Panc1 (cell line): ENCODE measurements at regions not wholly inside any gene's neighbourhood (a gene's known extent, or its start where the extent isn't known, plus 50 kb on each side); places are given as distances from the start of the nearest gene placed in this dataset.

Source experiments
- ATAC-seq: fragments of 200-7000 bp; cut with Tn5 transposase; 2 replicates; pipeline ENCODE4 v1.9.1; 2020; ENCODE audit warnings: mild to moderate bottlenecking, moderate library complexity
- BruUV-seq: library from RNA; stranded (reverse); fragments of 400-500 nt; replicated peaks from 2 replicates; lab custom pipeline; 2021; lab: Mats Ljungman, UMichigan
- CTCF ChIA-PET: fragments of 300-600 bp; sonication (Branson Sonifier 250); formaldehyde crosslinking; loops from one replicate; lab custom pipeline; 2022; ENCODE audit warnings: antibody characterized with exemption; lab: Charles Lee
- POLR2A ChIA-PET: fragments of 300-600 bp; sonication (Branson Sonifier 250); formaldehyde crosslinking; loops from one replicate; lab custom pipeline; 2022; ENCODE audit warnings: antibody characterized with exemption; lab: Charles Lee
- DNase-seq: peaks from one replicate; pipeline ENCODE4 v3.0.0-alpha.2; 2010; ENCODE audit warnings: low read depth, low spot score
- H3K27ac ChIP-seq: 2 replicates; pipeline ENCODE4 v1.5.1; 2011; ENCODE audit warnings: mild to moderate bottlenecking, low read length, inconsistent platforms
- H3K27me3 ChIP-seq: fragments of 200-500 bp; sonication (Bioruptor generic); 2 replicates; pipeline ENCODE4 v1.6.0; 2014; ENCODE audit warnings: low read length, inconsistent platforms; ENCODE audit not compliant: control insufficient read depth, insufficient read depth
- H3K36me3 ChIP-seq: fragments of 200-500 bp; sonication (Bioruptor generic); 2 replicates; pipeline ENCODE4 v1.5.1; 2014; ENCODE audit warnings: inconsistent platforms, mild to moderate bottlenecking, low read length, moderate library complexity; ENCODE audit not compliant: control insufficient read depth, insufficient read depth
- H3K4me1 ChIP-seq: 2 replicates; pipeline ENCODE4 v1.5.1; 2011; ENCODE audit warnings: inconsistent platforms, mild to moderate bottlenecking, low read length, moderate library complexity; ENCODE audit not compliant: control insufficient read depth, insufficient read depth
- H3K4me3 ChIP-seq, 2 experiments: 2 replicates each; pipeline ENCODE4 v1.5.1; 2011 to 2012; ENCODE audit warnings: low read depth in 2 of 2, low read length in 2 of 2, mild to moderate bottlenecking in 2 of 2, inconsistent platforms in 1 of 2, moderate library complexity in 1 of 2
- H3K9me3 ChIP-seq: fragments of 200-500 bp; sonication (Bioruptor generic); 2 replicates; pipeline ENCODE4 v1.5.1; 2014; ENCODE audit warnings: low read depth, mild to moderate bottlenecking, inconsistent platforms, low read length, moderate library complexity; ENCODE audit not compliant: control insufficient read depth, insufficient read depth
- CTCF ChIP-seq: fragments of 450-650 bp; IDR thresholded peaks from 2 replicates; pipeline ENCODE4 v1.5.1; 2017; ENCODE audit warnings: mild to moderate bottlenecking
- POLR2AphosphoS5 ChIP-seq: IDR thresholded peaks from 2 replicates; pipeline ENCODE4 v1.6.1; 2012; ENCODE audit warnings: mild to moderate bottlenecking, low read depth, low read length, moderate library complexity
- REST ChIP-seq, 2 experiments: IDR thresholded peaks; 2 replicates each; pipeline ENCODE4 v1.6.1; 2011 to 2012; ENCODE audit warnings: low read depth in 2 of 2, control low read depth in 1 of 2, low read length in 1 of 2, mild to moderate bottlenecking in 1 of 2, moderate library complexity in 1 of 2; ENCODE audit not compliant: insufficient read depth in 1 of 2
- SIN3A ChIP-seq: IDR thresholded peaks from 2 replicates; pipeline ENCODE4 v1.6.1; 2012; ENCODE audit warnings: low read depth, mild to moderate bottlenecking, low read length, moderate library complexity, borderline replicate concordance; ENCODE audit not compliant: insufficient read depth
- TCF7L2 ChIP-seq: IDR thresholded peaks from 2 replicates; pipeline ENCODE4 v1.6.1; 2011; ENCODE audit warnings: mild to moderate bottlenecking, low read depth, low read length, inconsistent platforms
- in situ Hi-C: cut with HindIII; loops from 2 replicates; pipeline ENCODE4 v1.10.0; 2016; ENCODE audit warnings: low sequenced_read_pairs, low pct_unique_long_range_greater_than_20kb
- intact Hi-C: fragments of 100-400 bp; cut with micrococcal nuclease; formaldehyde crosslinking; loops from one replicate; pipeline ENCODE4 v1.10.0; 2022; ENCODE audit not compliant: unreplicated experiment

- ATAC-seq = no peak
- no peak overlapping the region for H3K4me3 ChIP-seq
- H3K9me3 ChIP-seq = no peaks in the 10 kb centered on the region
- in situ Hi-C loops = no loop called here
- no peak overlapping the region for H3K27ac ChIP-seq
- no TSS peak for BruUV-seq
- no peak for TF ChIP-seq POLR2AphosphoS5
- no peak for TF ChIP-seq CTCF
- TF ChIP-seq TCF7L2 = no peak
- no peak for TF ChIP-seq REST (IDR thresholded peaks at IDR 0.05; ENCODE audit: insufficient read depth in 1 of 2, low read depth in 2 of 2, low read length in 1 of 2)
- no peak for TF ChIP-seq SIN3A
- no peaks in the 10 kb centered on the region for H3K4me1 ChIP-seq
- intact Hi-C loops = no loop called here
- no peak for DNase-seq
- H3K36me3 ChIP-seq = no peaks in the 10 kb centered on the region
- POLR2A ChIA-PET = no interaction called here
- H3K27me3 ChIP-seq = no peaks in the 10 kb centered on the region
- CTCF ChIA-PET = no interaction called here
These were observed 150.9 kb downstream of the IMPG2 start for GRCh38 chr3:101169516-101169915.

GRCh38 chr3:101167376-101167775, 153.0 kb downstream of the IMPG2 start:
- no peak overlapping the region for H3K27ac ChIP-seq
- DNase-seq (no peak), ATAC-seq (no peak)
- intact Hi-C loops = no loop called here
- no peak overlapping the region for H3K4me3 ChIP-seq
- H3K27me3 ChIP-seq = no peaks in the 10 kb centered on the region
- POLR2A ChIA-PET = no interaction called here
- no peaks in the 10 kb centered on the region for H3K4me1 ChIP-seq
- H3K9me3 ChIP-seq = no peaks in the 10 kb centered on the region
- in situ Hi-C loops = no loop called here
- H3K36me3 ChIP-seq = no peaks in the 10 kb centered on the region
- TF ChIP-seq POLR2AphosphoS5 (no peak), TCF7L2 (no peak), SIN3A (no peak), REST (IDR thresholded peaks at IDR 0.05; ENCODE audit: insufficient read depth in 1 of 2, low read depth in 2 of 2, low read length in 1 of 2) (no peak), CTCF (no peak)
- BruUV-seq = no TSS peak
- CTCF ChIA-PET = no interaction called here
